ENCODE measurements at regions not wholly inside any gene's neighbourhood (a gene's known extent, or its start where the extent isn't known, plus 50 kb on each side); places are given as distances from the start of the nearest gene placed in this dataset.

DNA sequence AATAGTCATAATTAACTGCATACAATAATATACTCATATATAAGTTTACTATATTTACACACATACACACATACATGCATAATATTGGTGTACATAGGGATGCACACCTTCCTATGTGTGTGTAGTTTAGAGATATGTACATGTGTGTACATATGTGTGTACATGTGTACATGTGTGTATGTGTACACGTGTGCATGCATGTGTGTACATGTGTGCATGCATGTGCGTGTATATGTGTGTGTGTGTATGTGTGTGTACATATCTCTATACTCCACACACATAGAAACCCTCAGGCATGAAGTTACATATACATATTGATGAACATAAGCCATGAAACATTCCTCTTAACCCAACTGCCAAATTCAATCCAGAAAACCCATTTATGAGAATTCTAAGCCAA lies 547.8 kb downstream of the TLR4 start:
- intact Hi-C loops (cut with micrococcal nuclease; ENCODE audit: unreplicated experiment) = no loop called here
- Mint-ChIP-seq H3K27ac (ENCODE audit: unreplicated experiment) (no peak overlapping the region), H3K36me3 (ENCODE audit: insufficient read depth, unreplicated experiment) (no peaks in the 10 kb centered on the region), H3K9me3 (ENCODE audit: unreplicated experiment) (peaks cover 10% of the 10 kb centered on the region), H3K4me3 (ENCODE audit: unreplicated experiment) (no peak overlapping the region), H3K4me1 (ENCODE audit: low read depth, unreplicated experiment) (no peaks in the 10 kb centered on the region), H3K27me3 (ENCODE audit: insufficient read depth, unreplicated experiment) (no peaks in the 10 kb centered on the region)
- BruUV-seq (replicated peaks) = no TSS peak
- TF ChIP-seq, protein P1, sequence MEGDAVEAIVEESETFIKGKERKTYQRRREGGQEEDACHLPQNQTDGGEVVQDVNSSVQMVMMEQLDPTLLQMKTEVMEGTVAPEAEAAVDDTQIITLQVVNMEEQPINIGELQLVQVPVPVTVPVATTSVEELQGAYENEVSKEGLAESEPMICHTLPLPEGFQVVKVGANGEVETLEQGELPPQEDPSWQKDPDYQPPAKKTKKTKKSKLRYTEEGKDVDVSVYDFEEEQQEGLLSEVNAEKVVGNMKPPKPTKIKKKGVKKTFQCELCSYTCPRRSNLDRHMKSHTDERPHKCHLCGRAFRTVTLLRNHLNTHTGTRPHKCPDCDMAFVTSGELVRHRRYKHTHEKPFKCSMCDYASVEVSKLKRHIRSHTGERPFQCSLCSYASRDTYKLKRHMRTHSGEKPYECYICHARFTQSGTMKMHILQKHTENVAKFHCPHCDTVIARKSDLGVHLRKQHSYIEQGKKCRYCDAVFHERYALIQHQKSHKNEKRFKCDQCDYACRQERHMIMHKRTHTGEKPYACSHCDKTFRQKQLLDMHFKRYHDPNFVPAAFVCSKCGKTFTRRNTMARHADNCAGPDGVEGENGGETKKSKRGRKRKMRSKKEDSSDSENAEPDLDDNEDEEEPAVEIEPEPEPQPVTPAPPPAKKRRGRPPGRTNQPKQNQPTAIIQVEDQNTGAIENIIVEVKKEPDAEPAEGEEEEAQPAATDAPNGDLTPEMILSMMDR (IDR thresholded peaks at IDR 0.05; ENCODE audit: insufficient read depth in 1 of 2, low read depth in 1 of 2, low read length in 1 of 2, severe bottlenecking in 1 of 2, unreplicated experiment in 1 of 2) = no peak
- Histone ChIP-seq H3K9me3 (peaks cover 6% of the 10 kb centered on the region; the same call in 1 of the 2 replicates), H3K36me3 (ENCODE audit: control insufficient read depth, insufficient read depth, low read length) (no peaks in the 10 kb centered on the region), H3K4me3 (ENCODE audit: low read depth, low read length) (no peak overlapping the region), H3K4me1 (no peaks in the 10 kb centered on the region), H3K27me3 (replicated peaks; ENCODE audit: control insufficient read depth, insufficient read depth, low read length) (no peaks in the 10 kb centered on the region)
- no peak for DNase-seq
- ChIA-PET POLR2A (no interaction called here), CTCF (no interaction called here)

- no peak for DNase-seq
- BruUV-seq (replicated peaks) = no TSS peak
- no peaks in the 10 kb centered on the region for H3K27me3 Mint-ChIP-seq (ENCODE audit: insufficient read depth, unreplicated experiment)
- no peaks in the 10 kb centered on the region for H3K36me3 ChIP-seq (ENCODE audit: control insufficient read depth, insufficient read depth, low read length)
- H3K9me3 Mint-ChIP-seq (ENCODE audit: unreplicated experiment) = peaks cover 15% of the 10 kb centered on the region
- H3K9me3 ChIP-seq = peaks cover 6% of the 10 kb centered on the region; the same call in 1 of the 2 replicates
- TF ChIP-seq, protein P1 (IDR thresholded peaks at IDR 0.05; ENCODE audit: insufficient read depth in 1 of 2, low read depth in 1 of 2, low read length in 1 of 2, severe bottlenecking in 1 of 2, unreplicated experiment in 1 of 2) = no peak
- POLR2A ChIA-PET = no interaction called here
- H3K27ac Mint-ChIP-seq (ENCODE audit: unreplicated experiment) = no peak overlapping the region
- H3K4me3 ChIP-seq (ENCODE audit: low read depth, low read length) = no peak overlapping the region
- CTCF ChIA-PET = no interaction called here
- no peaks in the 10 kb centered on the region for H3K36me3 Mint-ChIP-seq (ENCODE audit: insufficient read depth, unreplicated experiment)
- no peak overlapping the region for H3K4me3 Mint-ChIP-seq (ENCODE audit: unreplicated experiment)
- H3K4me1 ChIP-seq = no peaks in the 10 kb centered on the region
- no peaks in the 10 kb centered on the region for H3K4me1 Mint-ChIP-seq (ENCODE audit: low read depth, unreplicated experiment)
- intact Hi-C loops (cut with micrococcal nuclease; ENCODE audit: unreplicated experiment) = no loop called here
- H3K27me3 ChIP-seq (replicated peaks; ENCODE audit: control insufficient read depth, insufficient read depth, low read length) = no peaks in the 10 kb centered on the region
These were observed 558.0 kb downstream of the TLR4 start for GRCh38 chr9:118262191-118262590.

- ChIA-PET CTCF (no interaction called here), POLR2A (no interaction called here)
- peaks cover 2% of the 10 kb centered on the region for H3K9me3 Mint-ChIP-seq (ENCODE audit: unreplicated experiment)
- Histone ChIP-seq H3K27me3 (replicated peaks; ENCODE audit: control insufficient read depth, insufficient read depth, low read length) (no peaks in the 10 kb centered on the region), H3K9me3 (no peaks in the 10 kb centered on the region), H3K4me1 (no peaks in the 10 kb centered on the region), H3K36me3 (ENCODE audit: control insufficient read depth, insufficient read depth, low read length) (no peaks in the 10 kb centered on the region), H3K4me3 (ENCODE audit: low read depth, low read length) (no peak overlapping the region)
- BruUV-seq (replicated peaks) = no TSS peak
- H3K4me1 Mint-ChIP-seq (ENCODE audit: low read depth, unreplicated experiment) = no peaks in the 10 kb centered on the region
- intact Hi-C loops (cut with micrococcal nuclease; ENCODE audit: unreplicated experiment) = no loop called here
- no peak overlapping the region for H3K4me3 Mint-ChIP-seq (ENCODE audit: unreplicated experiment)
- H3K27me3 Mint-ChIP-seq (ENCODE audit: insufficient read depth, unreplicated experiment) = no peaks in the 10 kb centered on the region
- TF ChIP-seq, protein P1 (IDR thresholded peaks at IDR 0.05; ENCODE audit: insufficient read depth in 1 of 2, low read depth in 1 of 2, low read length in 1 of 2, severe bottlenecking in 1 of 2, unreplicated experiment in 1 of 2) = no peak
- no peak for DNase-seq
- no peak overlapping the region for H3K27ac Mint-ChIP-seq (ENCODE audit: unreplicated experiment)
- no peaks in the 10 kb centered on the region for H3K36me3 Mint-ChIP-seq (ENCODE audit: insufficient read depth, unreplicated experiment)
These were observed 559.7 kb downstream of the TLR4 start for GRCh38 chr9:118263949-118264348.

All from Caco-2 (cell line).